ENCODE measurements at regions not wholly inside any gene's neighbourhood (a gene's known extent, or its start where the extent isn't known, plus 50 kb on each side); places are given as distances from the start of the nearest gene placed in this dataset.
"Not testable (repeated sequence)": the region's sequence is repeated elsewhere in the genome, so short reads cannot be mapped to it uniquely, and the experiment has no call there.

DNA sequence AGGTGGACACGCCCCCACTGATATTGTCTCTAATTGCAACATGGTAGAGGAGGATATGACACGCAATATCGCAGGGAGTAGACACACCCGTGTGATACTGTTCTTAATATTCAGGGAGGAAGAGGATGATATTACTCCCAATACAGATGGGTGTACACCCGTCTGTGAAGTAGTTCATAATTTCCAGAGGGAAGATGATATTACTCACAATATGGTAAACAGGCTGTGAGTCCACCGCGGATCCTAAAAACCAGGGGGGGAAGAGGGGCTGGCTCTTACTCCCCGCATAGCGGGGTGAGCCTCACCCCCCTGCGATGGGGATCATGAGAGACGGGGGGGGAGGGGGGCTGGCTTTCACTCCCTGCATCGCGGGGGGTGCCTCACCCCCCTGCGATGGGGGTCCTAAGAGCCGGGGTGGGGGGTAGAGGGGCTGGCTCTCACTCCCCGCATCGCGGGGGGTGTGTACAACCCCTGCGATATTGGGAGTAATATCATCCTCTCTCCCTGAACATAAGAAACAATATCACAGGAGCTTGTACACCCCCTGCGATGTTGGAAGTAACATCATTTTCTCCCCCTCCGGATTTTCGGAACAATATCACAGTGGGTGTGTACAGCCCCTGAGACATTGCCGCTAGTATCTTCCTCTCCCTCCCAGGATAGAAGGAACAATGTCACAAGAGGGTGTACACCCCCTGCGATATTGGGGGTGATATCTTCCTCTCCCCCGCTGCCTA, 52.2 kb upstream of the FRG2C start:
- peak; percentile 70 to 71 for ATAC-seq
- not testable (repeated sequence) for H3K27ac Mint-ChIP-seq; DNase-seq (ENCODE audit: low spot score in 2 of 2); H3K36me3 Mint-ChIP-seq
- peaks cover 5 to 16% of the 10 kb centered on the region in 2 donors for H3K9me3 Mint-ChIP-seq

All from activated naive CD4-positive, alpha-beta T cell treated with anti-CD3 and anti-CD28 coated beads, Interleukin-2, amount 50 U/mL, for 72 hours (primary cell).